ENCODE measurements at regions not wholly inside any gene's neighbourhood (a gene's known extent, or its start where the extent isn't known, plus 50 kb on each side); places are given as distances from the start of the nearest gene placed in this dataset.

DNA sequence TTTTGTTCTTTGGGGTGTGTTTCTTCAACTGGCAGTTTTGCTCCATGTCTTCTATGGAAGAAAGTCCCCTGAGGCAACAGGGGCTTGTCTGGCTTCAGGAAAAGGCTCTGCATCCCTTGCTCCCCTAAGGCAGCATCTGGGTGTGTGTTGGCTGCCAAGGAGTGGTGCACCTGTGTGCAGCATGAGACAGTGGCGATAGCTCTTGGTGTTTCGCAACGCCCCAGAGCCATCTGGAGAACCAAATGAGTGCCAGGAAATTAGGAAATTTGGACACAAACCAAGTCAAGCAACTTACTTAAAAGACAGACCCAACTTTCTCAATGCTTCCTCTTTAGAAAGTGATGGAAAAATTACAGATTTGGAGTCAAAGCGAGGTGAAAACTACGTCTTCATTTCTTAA lies 1044.4 kb upstream of the CNTNAP5 start:
- DNase-seq (ENCODE audit: insufficient read length) (no peak), FAIRE-seq (no peak)
- TF ChIP-seq POLR2AphosphoS5 (IDR thresholded peaks at IDR 0.05; ENCODE audit: low read depth, low read length) (no peak), POLR2A (IDR thresholded peaks at IDR 0.05; ENCODE audit: low read depth, low read length) (no peak), TAF1 (IDR thresholded peaks at IDR 0.05; ENCODE audit: borderline replicate concordance, low read depth, low read length) (no peak)

DNA sequence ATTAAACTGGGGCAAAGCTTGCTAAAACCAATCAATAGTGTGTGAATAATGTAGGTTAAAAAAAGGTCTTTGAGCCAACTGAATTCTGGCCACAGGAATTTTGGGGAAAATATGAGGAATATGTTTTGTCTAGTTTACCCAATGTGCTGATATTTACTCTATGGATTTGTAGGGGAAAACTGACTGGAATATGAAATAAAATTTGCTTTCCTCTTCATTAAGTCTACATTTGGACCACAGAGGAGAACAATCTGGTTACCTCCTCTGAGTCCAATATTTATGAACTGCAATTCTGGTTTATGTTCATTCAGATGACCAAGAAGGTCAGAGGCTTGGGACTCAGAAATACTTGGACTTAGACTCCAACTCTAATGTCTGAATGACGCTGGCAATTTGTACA lies 1042.2 kb upstream of the CNTNAP5 start:
- no peak for FAIRE-seq
- no peak for DNase-seq (ENCODE audit: insufficient read length)
- TF ChIP-seq POLR2AphosphoS5 (IDR thresholded peaks at IDR 0.05; ENCODE audit: low read depth, low read length), result no peak

DNA sequence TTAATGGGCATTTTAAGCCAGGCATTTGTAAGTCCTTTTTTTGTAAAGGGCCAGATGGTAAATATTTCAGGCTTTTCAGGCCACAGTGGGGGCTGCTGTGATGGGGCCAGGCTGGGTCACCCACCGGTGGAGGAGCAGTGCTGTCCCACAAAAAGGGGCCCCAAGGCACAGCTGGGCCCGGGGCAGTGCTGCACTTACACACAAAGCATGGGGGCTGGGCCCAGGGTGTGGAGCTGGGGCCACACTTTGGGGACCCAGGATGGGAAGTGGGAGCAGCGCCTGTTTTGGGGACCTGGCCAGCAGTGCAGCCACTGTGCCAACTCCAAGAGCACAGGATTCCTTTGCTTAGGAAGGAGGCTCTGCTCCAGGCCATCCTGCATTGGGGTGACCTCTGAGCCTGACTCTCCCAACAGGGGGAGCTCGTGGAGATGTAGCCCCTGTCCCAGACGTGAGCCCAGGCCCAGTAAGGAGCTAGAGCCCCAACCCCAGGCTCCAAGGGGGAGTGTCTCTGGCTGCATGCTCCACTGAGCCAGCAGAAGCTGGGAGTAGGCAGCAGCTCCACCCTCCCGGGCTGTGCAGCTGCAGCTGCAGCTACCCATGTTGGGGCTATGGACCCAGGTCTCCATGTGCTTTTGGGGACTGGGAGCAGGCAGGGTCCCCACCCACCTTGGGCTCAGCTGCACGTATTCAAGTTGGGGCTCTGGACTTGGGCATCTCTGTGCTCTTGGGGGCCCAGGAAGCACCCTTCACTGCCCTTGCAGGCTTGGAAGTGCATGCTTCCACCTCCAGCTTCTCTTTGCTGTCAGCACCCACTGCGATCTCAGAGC lies 1036.5 kb upstream of the CNTNAP5 start:
- FAIRE-seq (no peak), DNase-seq (ENCODE audit: insufficient read length) (no peak)
- TF ChIP-seq POLR2A (IDR thresholded peaks at IDR 0.05; ENCODE audit: low read depth, low read length), result no peak
- no peak for TF ChIP-seq TAF1 (IDR thresholded peaks at IDR 0.05; ENCODE audit: borderline replicate concordance, low read depth, low read length)
- no peak for TF ChIP-seq POLR2AphosphoS5 (IDR thresholded peaks at IDR 0.05; ENCODE audit: low read depth, low read length)

DNA sequence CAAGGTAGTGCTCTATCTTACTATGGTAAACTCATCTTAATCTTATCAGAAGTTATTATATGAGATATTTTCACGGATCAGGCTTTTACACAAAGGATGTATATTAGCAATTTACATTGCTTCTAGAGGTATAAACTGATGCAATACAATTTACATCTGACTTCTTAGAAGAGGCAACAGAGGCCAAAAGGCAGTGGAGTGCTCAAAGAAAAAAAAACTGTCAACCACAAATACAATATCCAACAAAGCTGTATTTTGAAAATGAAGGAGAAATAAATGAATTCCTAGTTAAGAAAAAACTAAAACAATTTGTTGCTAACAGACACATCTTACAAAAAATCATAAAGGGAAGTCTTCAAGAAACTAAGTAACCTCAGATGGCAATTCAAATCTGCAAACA lies 1031.5 kb upstream of the CNTNAP5 start:
- FAIRE-seq (no peak), DNase-seq (ENCODE audit: insufficient read length) (no peak)
- no peak for TF ChIP-seq TAF1 (IDR thresholded peaks at IDR 0.05; ENCODE audit: borderline replicate concordance, low read depth, low read length)
- TF ChIP-seq POLR2AphosphoS5 (IDR thresholded peaks at IDR 0.05; ENCODE audit: low read depth, low read length), result no peak

DNA sequence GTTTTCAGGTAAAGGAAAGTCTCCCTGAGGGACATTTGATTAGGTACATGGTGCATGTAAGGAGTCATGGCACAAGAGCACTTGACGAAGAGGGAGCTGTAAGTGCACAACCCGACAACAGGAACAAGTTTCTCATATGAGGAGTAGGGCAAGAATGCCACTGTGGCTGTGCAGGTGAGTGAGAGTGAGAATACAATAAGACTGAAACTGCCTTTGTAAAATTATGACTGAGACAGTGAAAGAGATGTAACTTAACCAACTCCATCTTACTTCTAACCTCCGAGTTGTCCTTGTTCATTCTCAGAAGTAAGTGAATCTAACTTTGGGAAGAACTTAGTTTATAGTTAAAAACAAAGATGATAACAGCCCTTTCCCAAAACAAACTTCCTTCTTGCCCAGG lies 1025.8 kb upstream of the CNTNAP5 start:
- DNase-seq (ENCODE audit: insufficient read length), result no peak
- FAIRE-seq, result peak; percentile 58
- TF ChIP-seq POLR2AphosphoS5 (IDR thresholded peaks at IDR 0.05; ENCODE audit: low read depth, low read length) (no peak), TAF1 (IDR thresholded peaks at IDR 0.05; ENCODE audit: borderline replicate concordance, low read depth, low read length) (no peak), POLR2A (IDR thresholded peaks at IDR 0.05; ENCODE audit: low read depth, low read length) (no peak)

DNA sequence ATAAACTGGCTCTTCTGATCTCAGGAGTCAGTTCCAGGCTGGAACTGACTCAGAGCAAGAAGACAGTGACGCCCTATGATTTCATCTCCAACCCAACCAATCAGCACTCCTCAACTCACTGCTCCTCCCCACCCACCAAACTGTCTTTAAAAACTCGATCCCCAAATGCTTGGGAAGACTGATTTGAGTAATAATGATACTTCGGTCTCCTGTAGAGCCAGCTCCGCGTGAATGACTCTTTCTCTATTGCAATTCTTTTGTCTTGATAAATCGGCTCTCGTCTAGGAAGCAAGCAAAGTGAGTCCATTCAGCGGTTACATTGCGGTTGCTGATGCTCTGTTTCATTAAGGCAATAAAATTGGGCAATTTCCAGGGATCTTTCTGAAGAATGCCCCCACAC lies 1025.3 kb upstream of the CNTNAP5 start:
- no peak for FAIRE-seq
- TF ChIP-seq TAF1 (IDR thresholded peaks at IDR 0.05; ENCODE audit: borderline replicate concordance, low read depth, low read length), result no peak
- TF ChIP-seq POLR2AphosphoS5 (IDR thresholded peaks at IDR 0.05; ENCODE audit: low read depth, low read length), result no peak
- TF ChIP-seq POLR2A (IDR thresholded peaks at IDR 0.05; ENCODE audit: low read depth, low read length), result no peak
- no peak for DNase-seq (ENCODE audit: insufficient read length)

DNA sequence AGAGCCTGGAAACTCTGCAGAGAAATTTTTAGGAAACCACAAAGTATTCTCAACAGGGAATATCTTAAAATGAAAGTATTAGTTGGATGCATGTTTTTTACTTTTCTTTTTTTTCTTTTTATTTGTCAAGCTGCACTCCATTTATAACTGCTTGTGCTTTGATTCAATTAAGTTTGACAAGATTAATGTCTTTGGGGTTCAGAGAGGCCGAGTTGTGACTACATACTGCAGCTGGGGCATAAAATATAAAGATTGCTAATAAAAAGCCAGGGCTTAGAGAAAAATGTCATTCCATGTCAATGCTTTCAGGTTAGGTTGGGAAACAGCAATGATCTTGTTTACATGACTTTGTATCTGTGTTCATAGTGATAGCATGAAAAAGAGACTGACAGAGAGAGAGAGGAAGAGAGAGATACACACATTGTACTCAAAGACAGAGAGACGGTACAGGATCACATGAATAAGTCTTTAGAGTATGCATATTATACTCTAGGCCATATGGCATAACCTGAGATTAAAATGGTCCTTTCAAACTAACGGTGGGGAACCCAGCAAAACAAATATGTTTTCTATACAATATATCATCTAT lies 1022.3 kb upstream of the CNTNAP5 start:
- TF ChIP-seq POLR2AphosphoS5 (IDR thresholded peaks at IDR 0.05; ENCODE audit: low read depth, low read length) (no peak), TAF1 (IDR thresholded peaks at IDR 0.05; ENCODE audit: borderline replicate concordance, low read depth, low read length) (no peak), POLR2A (IDR thresholded peaks at IDR 0.05; ENCODE audit: low read depth, low read length) (no peak)
- FAIRE-seq, result no peak

DNA sequence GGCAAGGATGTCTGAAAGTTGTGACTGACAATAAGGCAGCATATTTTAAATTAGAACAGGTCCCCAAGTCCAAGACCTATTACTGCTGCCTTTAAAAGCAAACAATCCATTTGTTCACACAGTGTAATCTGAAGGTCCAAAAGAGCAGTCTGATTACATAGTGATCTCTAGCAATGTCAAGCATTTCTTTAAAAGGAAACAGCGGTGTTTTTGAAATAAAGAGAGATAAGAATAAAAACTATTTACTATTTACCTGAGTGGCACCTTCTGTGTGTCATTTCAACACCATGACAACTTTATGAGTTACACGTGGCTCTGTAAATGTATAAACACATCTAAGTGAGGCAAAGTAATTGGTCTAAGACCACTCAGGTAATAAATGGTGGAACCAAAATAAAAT lies 1009.9 kb upstream of the CNTNAP5 start:
- FAIRE-seq (no peak), DNase-seq (ENCODE audit: insufficient read length) (no peak)
- TF ChIP-seq POLR2AphosphoS5 (IDR thresholded peaks at IDR 0.05; ENCODE audit: low read depth, low read length) (no peak), TAF1 (IDR thresholded peaks at IDR 0.05; ENCODE audit: borderline replicate concordance, low read depth, low read length) (no peak)

More for the DNA sequence above, 1022.3 kb upstream of the CNTNAP5 start:
- no peak for DNase-seq (ENCODE audit: insufficient read length)

DNA sequence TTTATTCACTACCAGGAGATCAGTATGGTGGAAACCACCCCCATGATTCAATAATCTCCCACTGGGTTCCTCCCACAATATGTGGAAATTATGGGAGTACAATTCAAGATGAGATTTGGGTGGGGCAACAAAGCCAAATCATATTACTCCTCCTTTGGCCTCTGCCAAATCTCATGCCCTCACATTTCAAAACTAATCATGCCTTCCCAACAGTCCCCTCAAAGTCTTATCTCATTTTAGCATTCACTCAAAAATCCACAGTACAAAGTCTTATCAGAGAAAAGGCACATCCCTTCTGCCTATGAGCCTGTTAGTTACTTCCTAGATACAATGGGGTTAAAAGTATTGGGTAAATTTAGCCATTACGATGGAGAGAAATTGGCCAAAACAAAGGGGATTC lies 989.5 kb upstream of the CNTNAP5 start:
- no peak for TF ChIP-seq POLR2A (IDR thresholded peaks at IDR 0.05; ENCODE audit: low read depth, low read length)
- DNase-seq (ENCODE audit: insufficient read length), result no peak
- FAIRE-seq, result no peak

DNA sequence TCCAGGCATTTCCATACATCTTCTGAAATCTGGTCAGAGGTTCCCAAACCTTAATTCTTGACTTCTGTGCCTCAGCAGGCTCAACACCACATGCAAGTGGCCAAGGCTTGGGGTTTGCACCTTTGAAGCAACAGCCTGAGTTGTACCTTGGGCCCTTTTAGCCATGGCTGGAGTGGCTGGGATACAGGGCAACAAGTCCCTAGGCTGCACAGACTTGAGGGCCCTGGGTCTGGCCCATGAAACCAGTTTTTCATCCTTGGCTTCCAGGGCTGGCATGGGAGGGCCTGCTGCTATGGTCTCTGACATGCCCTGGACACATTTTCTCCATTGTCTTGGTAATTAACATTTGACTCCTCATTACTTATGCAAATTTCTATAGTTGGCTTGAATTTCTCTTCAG lies 988.8 kb upstream of the CNTNAP5 start:
- TF ChIP-seq POLR2AphosphoS5 (IDR thresholded peaks at IDR 0.05; ENCODE audit: low read depth, low read length) (no peak), POLR2A (IDR thresholded peaks at IDR 0.05; ENCODE audit: low read depth, low read length) (no peak), TAF1 (IDR thresholded peaks at IDR 0.05; ENCODE audit: borderline replicate concordance, low read depth, low read length) (no peak)
- DNase-seq (ENCODE audit: insufficient read length), result no peak
- FAIRE-seq, result no peak

GRCh38 chr2:123040506-123040905 lies 984.6 kb upstream of the CNTNAP5 start:
- DNase-seq (ENCODE audit: insufficient read length), result no peak
- FAIRE-seq, result no peak
- TF ChIP-seq POLR2AphosphoS5 (IDR thresholded peaks at IDR 0.05; ENCODE audit: low read depth, low read length) (no peak), POLR2A (IDR thresholded peaks at IDR 0.05; ENCODE audit: low read depth, low read length) (no peak), TAF1 (IDR thresholded peaks at IDR 0.05; ENCODE audit: borderline replicate concordance, low read depth, low read length) (no peak)

DNA sequence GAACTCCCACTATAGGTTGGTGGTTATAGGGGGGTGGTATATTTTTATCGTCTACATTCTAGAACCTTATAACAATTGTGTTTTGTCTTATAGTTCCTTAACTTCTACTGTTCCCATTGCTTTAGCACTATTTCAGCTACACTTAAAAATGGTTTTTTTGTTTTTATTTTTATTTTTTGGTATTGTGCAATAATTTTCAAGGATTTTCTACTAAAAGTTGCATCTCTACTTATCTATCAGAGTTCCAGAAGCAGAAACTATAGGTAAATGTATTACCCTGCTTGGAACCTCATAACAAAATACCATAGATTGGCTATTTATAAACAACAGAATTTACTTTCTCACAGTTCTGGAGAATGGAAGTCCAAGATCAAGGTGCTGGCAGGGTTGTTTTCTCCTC lies 981.6 kb upstream of the CNTNAP5 start:
- FAIRE-seq (no peak), DNase-seq (ENCODE audit: insufficient read length) (no peak)
- TF ChIP-seq POLR2AphosphoS5 (IDR thresholded peaks at IDR 0.05; ENCODE audit: low read depth, low read length) (no peak), POLR2A (IDR thresholded peaks at IDR 0.05; ENCODE audit: low read depth, low read length) (no peak), TAF1 (IDR thresholded peaks at IDR 0.05; ENCODE audit: borderline replicate concordance, low read depth, low read length) (no peak)
